IPS-18a (cell line): ENCODE measurements at regions not wholly inside any gene's neighbourhood (a gene's known extent, or its start where the extent isn't known, plus 50 kb on each side); places are given as distances from the start of the nearest gene placed in this dataset.

Source experiments
- H3K27ac ChIP-seq: one replicate; pipeline ENCODE4 v1.5.1; 2013; ENCODE audit warnings: low read length
- H3K27me3 ChIP-seq: one replicate; pipeline ENCODE4 v1.6.1; 2013; ENCODE audit warnings: mild to moderate bottlenecking, low read length; ENCODE audit not compliant: control insufficient read depth, insufficient read depth
- H3K36me3 ChIP-seq: one replicate; pipeline ENCODE4 v1.6.1; 2013; ENCODE audit warnings: low read depth, low read length; ENCODE audit not compliant: control insufficient read depth
- H3K4me1 ChIP-seq: one replicate; pipeline ENCODE4 v1.6.1; 2013; ENCODE audit warnings: low read depth, low read length; ENCODE audit not compliant: control insufficient read depth
- H3K4me3 ChIP-seq: one replicate; pipeline ENCODE4 v1.5.1; 2013; ENCODE audit warnings: low read length
- H3K9ac ChIP-seq: one replicate; pipeline ENCODE4 v1.6.1; 2013; ENCODE audit warnings: mild to moderate bottlenecking, low read length, moderate library complexity
- H3K9me3 ChIP-seq: one replicate; pipeline ENCODE4 v1.6.1; 2013; ENCODE audit warnings: low read depth, low read length; ENCODE audit not compliant: control insufficient read depth

DNA sequence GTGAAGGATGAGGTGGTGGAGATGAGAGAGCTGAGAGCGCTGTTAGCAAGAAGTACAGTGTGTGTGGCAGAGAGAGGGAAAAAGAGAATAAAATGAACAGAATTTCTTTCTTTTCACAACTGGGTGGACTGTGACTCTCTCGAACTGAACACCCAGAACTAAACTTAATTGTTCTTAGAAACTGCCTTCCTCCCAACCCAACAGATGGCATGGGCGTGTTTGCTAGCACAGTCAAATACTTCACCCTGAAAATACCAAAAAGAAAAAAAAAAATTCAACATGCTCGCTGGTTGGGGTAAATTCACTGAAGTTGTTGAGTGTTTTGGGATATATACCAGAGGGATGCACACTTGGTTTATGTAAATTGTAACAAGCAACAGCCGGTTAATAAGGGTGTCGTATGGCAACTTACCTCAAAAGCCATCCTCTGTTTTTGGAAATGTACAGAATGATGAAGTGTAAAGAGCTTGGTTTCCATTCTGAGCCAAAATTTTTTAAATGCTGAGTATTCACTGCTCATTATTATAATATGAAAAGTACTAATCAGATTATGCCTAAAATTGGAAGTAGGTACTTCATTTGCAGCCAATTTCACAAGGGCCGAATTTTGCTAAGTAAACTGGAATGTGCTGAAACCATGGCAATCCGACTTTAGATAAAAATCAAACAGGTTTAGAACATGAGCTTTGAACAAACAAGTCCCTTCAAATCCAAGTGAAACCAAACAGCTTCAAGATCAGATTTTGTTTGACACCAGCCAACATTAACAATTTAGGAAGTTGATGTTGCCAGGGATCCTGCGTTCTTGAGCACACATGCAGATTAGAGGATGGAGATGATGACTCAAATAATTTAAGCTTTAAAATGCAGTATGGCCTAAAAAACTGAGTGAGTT lies 115.8 kb downstream of the ZIC5 start:
- no peaks in the 10 kb centered on the region for H3K27me3 ChIP-seq
- H3K27ac ChIP-seq: no peak overlapping the region
- H3K9me3 ChIP-seq: no peaks in the 10 kb centered on the region
- H3K4me1 ChIP-seq: peaks cover 61% of the 10 kb centered on the region
- H3K9ac ChIP-seq: no peak overlapping the region
- no peak overlapping the region for H3K4me3 ChIP-seq
- no peaks in the 10 kb centered on the region for H3K36me3 ChIP-seq

DNA sequence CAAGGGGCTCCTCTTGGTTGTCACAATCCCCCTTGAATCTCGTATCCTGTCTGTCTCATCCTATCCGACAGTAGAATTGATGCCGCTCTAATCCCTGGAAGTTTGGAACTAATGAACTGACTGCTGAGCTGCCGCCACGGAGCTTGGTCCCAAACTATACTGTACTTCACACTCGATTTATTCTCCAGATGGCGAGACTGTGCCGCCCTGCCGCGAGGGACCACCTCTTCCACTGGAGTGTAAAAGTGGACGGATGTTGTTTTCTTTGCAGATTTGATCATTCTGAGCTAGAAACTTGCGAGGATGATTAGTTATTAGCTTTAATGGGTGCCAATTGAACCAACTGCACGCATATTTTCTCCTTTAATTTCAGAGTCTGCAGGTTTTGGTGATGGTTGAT lies 117.2 kb downstream of the ZIC5 start:
- Histone ChIP-seq H3K9ac (no peak overlapping the region), H3K36me3 (no peaks in the 10 kb centered on the region), H3K4me3 (no peak overlapping the region), H3K27ac (no peak overlapping the region), H3K9me3 (no peaks in the 10 kb centered on the region), H3K27me3 (no peaks in the 10 kb centered on the region), H3K4me1 (peaks cover 55% of the 10 kb centered on the region)

DNA sequence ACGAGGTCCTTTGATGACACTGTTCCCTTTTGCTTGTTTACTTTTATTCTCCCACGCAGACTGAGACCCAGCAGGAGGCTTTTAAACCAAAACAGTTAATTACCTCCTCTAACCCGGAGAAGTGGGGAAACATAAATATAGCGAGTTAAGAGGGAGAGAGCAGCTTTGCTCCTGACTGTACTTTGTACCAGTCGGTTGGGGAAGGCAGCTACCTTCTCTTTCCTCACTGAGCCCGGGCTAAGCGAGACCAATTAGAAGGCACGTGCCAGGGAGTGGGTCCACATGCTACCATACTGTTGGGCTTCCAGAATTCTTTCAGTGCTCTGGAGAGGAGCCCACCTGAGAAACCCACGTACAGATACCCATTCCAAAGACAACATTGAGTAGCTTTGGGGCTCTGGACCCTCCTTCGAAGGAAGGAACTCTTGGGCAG lies 124.2 kb downstream of the ZIC5 start:
- Histone ChIP-seq H3K4me3 (no peak overlapping the region), H3K9ac (no peak overlapping the region), H3K36me3 (no peaks in the 10 kb centered on the region), H3K4me1 (peaks cover 16% of the 10 kb centered on the region), H3K9me3 (no peaks in the 10 kb centered on the region), H3K27ac (no peak overlapping the region), H3K27me3 (no peaks in the 10 kb centered on the region)

DNA sequence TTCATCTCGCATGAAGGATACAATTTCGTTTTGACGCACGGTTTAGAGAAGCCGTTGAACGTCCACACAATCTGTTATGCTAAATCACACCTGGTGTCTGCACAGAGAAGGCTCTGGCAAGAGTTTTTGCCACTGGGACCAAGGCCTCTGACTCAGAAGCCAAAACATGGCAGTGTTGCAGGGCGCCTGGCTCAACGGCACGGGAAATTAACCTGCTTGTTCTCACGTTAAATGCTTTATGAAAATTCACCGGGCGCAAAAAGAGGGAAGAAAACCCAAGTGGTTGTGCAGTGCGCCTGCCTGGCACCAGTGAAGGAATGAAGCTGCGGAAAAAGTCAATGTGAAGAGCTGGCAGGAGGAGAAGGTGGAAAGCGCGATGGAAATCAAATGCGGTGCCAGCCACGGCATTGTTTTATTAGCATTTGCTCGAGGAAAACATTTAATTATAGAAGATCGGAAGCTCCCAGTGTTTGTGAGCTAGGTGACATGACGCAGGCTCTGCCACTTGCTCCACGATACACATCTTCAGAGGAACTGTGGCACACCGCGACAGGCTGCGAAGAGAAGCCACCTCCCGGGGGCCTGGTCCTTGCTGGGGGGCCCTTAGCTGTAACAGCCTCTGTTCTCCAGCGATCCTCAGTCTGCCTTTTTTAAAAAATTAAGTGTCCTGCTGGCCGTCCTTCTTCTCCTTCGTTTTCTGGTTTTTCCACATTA lies 126.2 kb downstream of the ZIC5 start:
- Histone ChIP-seq H3K9me3 (no peaks in the 10 kb centered on the region), H3K4me1 (peaks cover 6% of the 10 kb centered on the region), H3K27ac (no peak overlapping the region), H3K27me3 (no peaks in the 10 kb centered on the region), H3K36me3 (no peaks in the 10 kb centered on the region), H3K9ac (no peak overlapping the region), H3K4me3 (no peak overlapping the region)

DNA sequence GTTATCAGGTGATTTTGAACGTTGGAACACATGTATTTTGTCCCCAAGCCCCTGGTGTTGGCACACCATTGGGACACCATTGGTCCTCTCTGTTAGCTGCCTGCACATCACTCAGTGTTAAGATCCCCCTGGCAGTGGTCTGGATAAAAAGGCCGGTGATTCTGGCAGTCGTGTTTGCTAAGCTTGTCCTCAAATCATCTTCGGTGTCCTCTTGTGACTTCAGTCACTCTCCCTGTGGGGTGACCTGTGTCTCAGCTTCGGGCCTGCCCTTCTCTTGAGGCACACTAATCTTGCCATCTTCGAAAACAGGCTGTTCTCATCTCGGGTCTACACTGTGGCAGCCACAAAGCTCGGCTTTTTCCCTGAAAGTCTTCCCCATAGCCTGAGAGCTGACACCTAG lies 127.1 kb downstream of the ZIC5 start:
- no peak overlapping the region for H3K9ac ChIP-seq
- no peaks in the 10 kb centered on the region for H3K9me3 ChIP-seq
- no peak overlapping the region for H3K4me3 ChIP-seq
- H3K27ac ChIP-seq: no peak overlapping the region
- H3K4me1 ChIP-seq: peaks cover 6% of the 10 kb centered on the region
- no peaks in the 10 kb centered on the region for H3K36me3 ChIP-seq
- H3K27me3 ChIP-seq: no peaks in the 10 kb centered on the region

DNA sequence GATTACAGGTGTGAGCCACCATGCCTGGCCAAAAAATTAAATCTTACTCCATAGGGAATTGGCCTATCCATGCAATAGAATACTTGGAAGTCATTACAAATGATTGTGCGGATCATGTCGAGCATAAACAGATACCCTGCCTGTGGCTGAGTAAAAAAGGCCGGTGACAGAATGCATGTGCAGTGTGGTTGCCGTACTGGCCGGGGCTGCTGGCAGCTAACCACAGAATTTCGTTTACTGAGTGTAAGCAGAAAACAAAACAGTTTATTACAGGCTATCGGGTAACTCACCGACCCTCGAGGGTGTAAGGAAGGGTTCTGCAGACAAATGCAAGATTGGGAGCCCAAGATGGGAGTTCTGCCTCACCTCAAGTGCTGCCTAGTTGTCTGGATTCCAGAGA lies 127.7 kb downstream of the ZIC5 start:
- H3K9ac ChIP-seq: no peak overlapping the region
- H3K27ac ChIP-seq: no peak overlapping the region
- no peaks in the 10 kb centered on the region for H3K36me3 ChIP-seq
- no peaks in the 10 kb centered on the region for H3K27me3 ChIP-seq
- no peaks in the 10 kb centered on the region for H3K9me3 ChIP-seq
- peaks cover 6% of the 10 kb centered on the region for H3K4me1 ChIP-seq
- no peak overlapping the region for H3K4me3 ChIP-seq

DNA sequence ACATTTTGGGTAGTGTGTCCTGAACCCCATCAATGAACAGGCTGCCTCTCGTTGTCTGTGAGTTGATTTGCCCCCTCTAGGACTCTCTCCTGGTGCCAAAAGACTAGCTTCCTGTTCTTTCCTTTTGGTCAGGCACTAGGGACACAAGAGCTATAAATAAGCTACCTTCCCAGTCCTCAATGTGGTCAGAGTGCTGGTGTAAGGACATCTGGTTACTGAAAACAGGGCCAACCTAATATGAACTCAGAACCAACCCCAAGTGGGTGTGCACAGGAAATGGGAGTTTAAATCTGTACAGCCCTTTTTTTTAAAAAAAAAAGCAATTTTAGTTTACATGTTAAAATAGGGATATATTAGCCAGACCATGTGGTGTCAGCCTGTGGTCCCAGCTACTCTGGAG lies 129.2 kb downstream of the ZIC5 start:
- Histone ChIP-seq H3K4me3 (no peak overlapping the region), H3K36me3 (no peaks in the 10 kb centered on the region), H3K9ac (no peak overlapping the region), H3K27me3 (no peaks in the 10 kb centered on the region), H3K4me1 (peaks cover 5% of the 10 kb centered on the region), H3K27ac (no peak overlapping the region), H3K9me3 (no peaks in the 10 kb centered on the region)

DNA sequence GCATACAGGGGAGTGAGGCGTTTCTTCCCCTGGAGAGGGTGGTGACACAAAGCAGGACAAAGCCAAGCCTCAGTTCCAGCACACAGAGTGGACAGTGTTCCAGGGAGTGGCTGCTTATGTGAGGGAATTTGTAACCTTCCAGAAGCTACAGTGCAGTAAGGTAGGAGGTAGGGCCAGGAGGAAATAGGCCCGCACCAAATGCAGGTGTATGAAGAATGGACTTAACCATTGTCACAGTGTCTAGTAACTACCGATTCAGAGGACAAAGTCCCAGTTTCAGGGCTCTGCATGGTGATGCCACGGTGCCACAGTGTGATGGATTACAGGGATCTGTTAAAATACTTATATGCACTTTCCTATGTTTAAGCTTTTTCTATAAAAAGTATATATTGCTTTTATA lies 135.3 kb downstream of the ZIC5 start:
- Histone ChIP-seq H3K27me3 (no peaks in the 10 kb centered on the region), H3K27ac (no peak overlapping the region), H3K4me3 (no peak overlapping the region), H3K4me1 (no peaks in the 10 kb centered on the region), H3K36me3 (no peaks in the 10 kb centered on the region), H3K9me3 (no peaks in the 10 kb centered on the region), H3K9ac (no peak overlapping the region)

DNA sequence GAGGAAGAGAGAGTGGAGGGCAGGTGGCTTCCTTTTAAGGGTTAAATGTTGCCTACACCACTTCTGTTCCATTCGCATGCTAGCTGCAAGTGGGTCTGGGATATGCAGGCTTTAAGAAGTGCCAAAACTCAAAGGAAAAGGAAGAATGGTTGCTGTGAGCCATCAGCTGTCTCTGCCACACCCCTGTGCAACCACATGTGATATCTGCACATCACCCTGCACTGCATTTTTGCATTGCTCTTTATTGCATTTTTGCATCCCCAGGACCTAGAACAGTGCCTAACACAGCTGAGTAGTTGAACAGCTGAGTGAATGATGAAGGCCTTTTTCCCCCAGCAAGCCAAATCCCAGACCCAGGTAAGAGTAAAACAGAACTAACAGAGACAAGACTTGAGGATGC lies 136.1 kb downstream of the ZIC5 start:
- H3K9me3 ChIP-seq: no peaks in the 10 kb centered on the region
- H3K4me1 ChIP-seq: no peaks in the 10 kb centered on the region
- no peaks in the 10 kb centered on the region for H3K27me3 ChIP-seq
- H3K27ac ChIP-seq: no peak overlapping the region
- no peak overlapping the region for H3K4me3 ChIP-seq
- H3K36me3 ChIP-seq: no peaks in the 10 kb centered on the region
- no peak overlapping the region for H3K9ac ChIP-seq

DNA sequence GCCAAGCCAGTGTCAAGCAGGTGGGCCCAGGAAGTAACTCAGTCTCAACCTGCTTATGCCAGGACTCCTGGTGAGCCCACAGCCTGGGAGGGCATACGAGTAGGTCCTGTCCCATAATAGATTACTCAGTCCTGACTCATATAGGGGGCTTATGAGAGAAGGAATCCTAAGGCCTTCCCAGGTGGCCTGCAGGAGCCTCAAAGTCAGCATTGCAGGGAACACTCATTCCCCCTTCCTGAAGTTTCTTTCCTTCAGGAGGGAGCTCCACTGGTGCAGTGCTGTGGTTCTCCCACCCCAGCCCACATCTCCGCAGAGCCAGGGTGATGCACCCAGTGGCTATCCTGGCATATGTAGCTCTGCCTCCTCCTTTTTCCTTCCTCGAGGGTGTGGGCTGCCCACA lies 137.3 kb downstream of the ZIC5 start:
- no peak overlapping the region for H3K4me3 ChIP-seq
- no peaks in the 10 kb centered on the region for H3K4me1 ChIP-seq
- H3K9me3 ChIP-seq: no peaks in the 10 kb centered on the region
- H3K27me3 ChIP-seq: no peaks in the 10 kb centered on the region
- no peak overlapping the region for H3K27ac ChIP-seq
- no peaks in the 10 kb centered on the region for H3K36me3 ChIP-seq
- H3K9ac ChIP-seq: no peak overlapping the region

DNA sequence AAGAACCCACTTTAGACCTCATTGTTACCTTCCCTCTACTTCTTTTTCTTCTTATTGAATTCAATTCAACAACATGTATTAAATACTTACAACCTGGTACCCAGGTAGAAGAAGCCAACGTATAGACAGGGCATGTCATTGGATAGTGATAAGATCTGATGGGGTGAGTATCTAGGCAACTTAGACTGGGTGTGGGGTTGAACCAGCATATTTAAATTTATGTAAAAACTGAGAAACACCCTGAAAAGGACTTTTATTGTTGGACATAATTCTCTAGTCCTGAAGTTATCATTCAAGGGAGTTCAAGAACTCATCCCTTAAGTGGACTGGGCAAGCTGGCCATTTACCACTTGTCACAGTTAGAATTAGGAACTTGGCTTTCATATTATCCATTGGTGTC lies 139.2 kb downstream of the ZIC5 start:
- no peaks in the 10 kb centered on the region for H3K9me3 ChIP-seq
- H3K27ac ChIP-seq: no peak overlapping the region
- H3K36me3 ChIP-seq: no peaks in the 10 kb centered on the region
- no peaks in the 10 kb centered on the region for H3K4me1 ChIP-seq
- H3K4me3 ChIP-seq: no peak overlapping the region
- H3K27me3 ChIP-seq: no peaks in the 10 kb centered on the region
- H3K9ac ChIP-seq: no peak overlapping the region

DNA sequence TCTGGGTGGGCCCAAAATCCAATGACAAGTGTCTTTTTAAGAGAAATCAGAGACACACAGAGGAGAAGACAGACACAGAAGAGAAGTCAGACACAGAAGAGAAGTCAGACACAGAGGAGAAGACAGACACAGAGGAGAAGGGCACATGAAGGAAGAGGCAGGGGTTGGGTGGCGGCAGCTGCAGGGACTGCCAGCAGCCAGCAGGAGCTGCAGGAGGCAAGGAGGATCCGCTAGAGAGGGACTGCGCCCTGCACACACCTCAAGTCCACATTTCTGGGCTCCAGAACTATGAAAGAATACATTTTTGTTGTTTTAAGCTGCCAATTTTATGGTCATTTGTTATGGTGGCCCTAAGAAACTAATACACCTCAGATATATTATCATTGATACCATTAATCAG lies 140.6 kb downstream of the ZIC5 start:
- no peak overlapping the region for H3K27ac ChIP-seq
- H3K4me3 ChIP-seq: no peak overlapping the region
- no peak overlapping the region for H3K9ac ChIP-seq
- no peaks in the 10 kb centered on the region for H3K9me3 ChIP-seq
- no peaks in the 10 kb centered on the region for H3K36me3 ChIP-seq
- H3K4me1 ChIP-seq: no peaks in the 10 kb centered on the region
- no peaks in the 10 kb centered on the region for H3K27me3 ChIP-seq
